ENCODE measurements at regions not wholly inside any gene's neighbourhood (a gene's known extent, or its start where the extent isn't known, plus 50 kb on each side); places are given as distances from the start of the nearest gene placed in this dataset.
A peak's percentile ranks its signal among the peaks of the same experiment; 100 is the strongest.

DNA sequence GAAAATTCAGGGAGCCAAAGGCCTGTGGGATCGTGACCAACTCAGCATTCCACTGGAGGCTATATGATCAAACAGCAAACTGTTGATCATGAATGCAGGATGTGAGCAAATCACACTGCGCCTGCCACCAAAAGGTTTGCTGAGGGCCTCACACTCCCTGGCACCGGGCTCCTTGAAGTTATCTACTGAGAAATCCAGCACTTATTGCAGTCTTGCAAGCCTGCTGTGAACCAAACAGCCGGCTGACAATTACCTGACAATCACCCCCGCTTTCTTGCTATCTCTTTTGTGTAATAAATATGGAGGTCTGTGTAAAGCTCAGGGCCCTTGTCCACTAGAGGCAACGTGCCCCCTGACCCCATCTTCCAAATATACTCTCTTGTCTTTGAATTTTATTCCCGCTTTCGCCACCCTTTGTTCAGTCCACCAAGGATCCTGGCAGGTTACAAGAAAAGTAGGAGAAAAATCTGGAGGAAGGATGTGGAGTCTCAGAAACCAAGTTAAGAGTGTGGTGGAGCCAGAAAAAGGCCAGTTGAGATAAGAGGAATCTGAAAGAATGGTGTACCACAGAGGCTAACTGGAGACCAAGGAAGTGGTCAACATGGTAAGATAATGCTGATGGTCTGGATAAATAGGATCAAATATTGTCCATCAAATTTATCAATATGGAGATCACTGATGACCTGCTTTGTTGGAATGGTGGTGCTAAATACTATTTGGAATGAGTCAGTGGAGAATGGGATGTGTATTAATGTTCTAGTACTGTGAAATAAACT is 229.2 kb downstream of the ALX1 start:
- no peaks in the 10 kb centered on the region for H3K9me3 ChIP-seq (replicated peaks; ENCODE audit: insufficient read depth, low read length)
- no peaks in the 10 kb centered on the region for H3K36me3 ChIP-seq (replicated peaks; ENCODE audit: insufficient read depth, low read length)
- no peak overlapping the region for H3K9ac ChIP-seq (ENCODE audit: low read length)
- no peak overlapping the region for H3K4me2 ChIP-seq (ENCODE audit: low read depth, low read length)
- no peaks in the 10 kb centered on the region for H3K27me3 ChIP-seq (replicated peaks; ENCODE audit: insufficient read depth, low read length)
- no peaks in the 10 kb centered on the region for H3K9me2 ChIP-seq (replicated peaks; ENCODE audit: insufficient read depth, low read length)
- DNase-seq: no peak
- H3K4me1 ChIP-seq (ENCODE audit: low read length): no peaks in the 10 kb centered on the region
- no peak overlapping the region for H3K27ac ChIP-seq (ENCODE audit: low read length)
- no peak overlapping the region for H2AFZ ChIP-seq (ENCODE audit: low read length)
- no peaks in the 10 kb centered on the region for H3F3A ChIP-seq (ENCODE audit: insufficient read depth, low read length)
- H4K20me1 ChIP-seq (ENCODE audit: insufficient read depth, low read length): no peaks in the 10 kb centered on the region
- TF ChIP-seq EZH2 (optimal IDR thresholded peaks at IDR 0.05; ENCODE audit: low read depth, low read length) (no peak), EZH2phosphoT487 (IDR thresholded peaks at IDR 0.05; ENCODE audit: low read length) (no peak)
- TF ChIP-seq, protein P1, sequence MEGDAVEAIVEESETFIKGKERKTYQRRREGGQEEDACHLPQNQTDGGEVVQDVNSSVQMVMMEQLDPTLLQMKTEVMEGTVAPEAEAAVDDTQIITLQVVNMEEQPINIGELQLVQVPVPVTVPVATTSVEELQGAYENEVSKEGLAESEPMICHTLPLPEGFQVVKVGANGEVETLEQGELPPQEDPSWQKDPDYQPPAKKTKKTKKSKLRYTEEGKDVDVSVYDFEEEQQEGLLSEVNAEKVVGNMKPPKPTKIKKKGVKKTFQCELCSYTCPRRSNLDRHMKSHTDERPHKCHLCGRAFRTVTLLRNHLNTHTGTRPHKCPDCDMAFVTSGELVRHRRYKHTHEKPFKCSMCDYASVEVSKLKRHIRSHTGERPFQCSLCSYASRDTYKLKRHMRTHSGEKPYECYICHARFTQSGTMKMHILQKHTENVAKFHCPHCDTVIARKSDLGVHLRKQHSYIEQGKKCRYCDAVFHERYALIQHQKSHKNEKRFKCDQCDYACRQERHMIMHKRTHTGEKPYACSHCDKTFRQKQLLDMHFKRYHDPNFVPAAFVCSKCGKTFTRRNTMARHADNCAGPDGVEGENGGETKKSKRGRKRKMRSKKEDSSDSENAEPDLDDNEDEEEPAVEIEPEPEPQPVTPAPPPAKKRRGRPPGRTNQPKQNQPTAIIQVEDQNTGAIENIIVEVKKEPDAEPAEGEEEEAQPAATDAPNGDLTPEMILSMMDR (IDR thresholded peaks at IDR 0.05; ENCODE audit: low read length): no peak
- no peak overlapping the region for H3K4me3 ChIP-seq (ENCODE audit: low read length)
- no peaks in the 10 kb centered on the region for H3K79me2 ChIP-seq (ENCODE audit: low read length)

DNA sequence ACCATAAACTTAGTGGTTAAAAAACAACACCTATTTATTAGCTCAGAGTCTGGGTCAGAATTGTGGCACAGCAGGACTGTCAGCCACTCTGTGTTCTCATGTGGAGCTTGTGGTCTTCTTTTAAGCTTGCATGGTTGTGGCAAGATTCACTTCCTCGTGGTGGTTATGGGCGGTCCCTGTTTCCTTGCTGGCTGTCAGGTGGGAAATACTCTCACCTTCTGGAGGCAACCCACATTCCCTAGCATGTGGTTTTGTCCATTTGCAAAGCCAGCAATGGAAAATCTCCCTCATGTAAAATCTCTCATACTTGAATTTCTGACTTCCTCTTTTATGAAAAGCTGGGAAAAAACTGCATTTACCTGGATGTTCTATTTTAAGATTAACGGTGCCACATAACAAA is 229.8 kb downstream of the ALX1 start:
- H3K9ac ChIP-seq (ENCODE audit: low read length): no peak overlapping the region
- H3K36me3 ChIP-seq (replicated peaks; ENCODE audit: insufficient read depth, low read length): no peaks in the 10 kb centered on the region
- no peaks in the 10 kb centered on the region for H3F3A ChIP-seq (ENCODE audit: insufficient read depth, low read length)
- TF ChIP-seq EZH2phosphoT487 (IDR thresholded peaks at IDR 0.05; ENCODE audit: low read length) (no peak), EZH2 (optimal IDR thresholded peaks at IDR 0.05; ENCODE audit: low read depth, low read length) (no peak)
- TF ChIP-seq, protein P1 (IDR thresholded peaks at IDR 0.05; ENCODE audit: low read length): no peak
- no peak overlapping the region for H2AFZ ChIP-seq (ENCODE audit: low read length)
- peak; percentile 41 for DNase-seq
- no peaks in the 10 kb centered on the region for H4K20me1 ChIP-seq (ENCODE audit: insufficient read depth, low read length)
- H3K27ac ChIP-seq (ENCODE audit: low read length): no peak overlapping the region
- no peaks in the 10 kb centered on the region for H3K9me2 ChIP-seq (replicated peaks; ENCODE audit: insufficient read depth, low read length)
- no peak overlapping the region for H3K4me2 ChIP-seq (ENCODE audit: low read depth, low read length)
- no peaks in the 10 kb centered on the region for H3K79me2 ChIP-seq (ENCODE audit: low read length)
- no peaks in the 10 kb centered on the region for H3K27me3 ChIP-seq (replicated peaks; ENCODE audit: insufficient read depth, low read length)
- no peaks in the 10 kb centered on the region for H3K9me3 ChIP-seq (replicated peaks; ENCODE audit: insufficient read depth, low read length)
- no peak overlapping the region for H3K4me3 ChIP-seq (ENCODE audit: low read length)
- no peaks in the 10 kb centered on the region for H3K4me1 ChIP-seq (ENCODE audit: low read length)

DNA sequence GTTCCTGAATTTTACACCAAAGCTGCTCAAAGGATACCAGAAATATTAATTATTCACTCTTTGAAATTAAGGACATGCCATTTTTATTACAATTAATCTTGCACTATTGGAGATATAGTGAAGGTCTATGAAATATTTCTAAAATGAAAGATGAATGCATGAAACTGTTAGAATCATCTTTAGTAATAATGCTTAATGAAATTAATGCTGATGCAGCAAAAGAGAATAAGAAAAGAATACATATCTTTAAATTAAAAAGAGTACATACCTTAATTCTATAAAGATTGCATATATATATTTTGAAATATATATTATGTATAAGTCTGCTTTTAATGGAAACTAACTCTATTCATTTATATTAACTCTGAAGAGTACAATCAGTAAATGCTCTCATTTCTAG is 236.0 kb downstream of the ALX1 start:
- H3K4me1 ChIP-seq (ENCODE audit: low read length): no peaks in the 10 kb centered on the region
- no peak for DNase-seq
- H3F3A ChIP-seq (ENCODE audit: insufficient read depth, low read length): no peaks in the 10 kb centered on the region
- no peaks in the 10 kb centered on the region for H3K9me3 ChIP-seq (replicated peaks; ENCODE audit: insufficient read depth, low read length)
- no peak overlapping the region for H2AFZ ChIP-seq (ENCODE audit: low read length)
- H3K9ac ChIP-seq (ENCODE audit: low read length): no peak overlapping the region
- no peak overlapping the region for H3K4me2 ChIP-seq (ENCODE audit: low read depth, low read length)
- no peaks in the 10 kb centered on the region for H3K9me2 ChIP-seq (replicated peaks; ENCODE audit: insufficient read depth, low read length)
- H3K27me3 ChIP-seq (replicated peaks; ENCODE audit: insufficient read depth, low read length): no peaks in the 10 kb centered on the region
- H3K79me2 ChIP-seq (ENCODE audit: low read length): no peaks in the 10 kb centered on the region
- H3K4me3 ChIP-seq (ENCODE audit: low read length): no peak overlapping the region
- H3K27ac ChIP-seq (ENCODE audit: low read length): no peak overlapping the region
- no peaks in the 10 kb centered on the region for H4K20me1 ChIP-seq (ENCODE audit: insufficient read depth, low read length)
- no peaks in the 10 kb centered on the region for H3K36me3 ChIP-seq (replicated peaks; ENCODE audit: insufficient read depth, low read length)
- no peak for TF ChIP-seq EZH2phosphoT487 (IDR thresholded peaks at IDR 0.05; ENCODE audit: low read length)
- no peak for TF ChIP-seq EZH2 (optimal IDR thresholded peaks at IDR 0.05; ENCODE audit: low read depth, low read length)
- TF ChIP-seq, protein P1 (IDR thresholded peaks at IDR 0.05; ENCODE audit: low read length): no peak
